ENCODE measurements at regions not wholly inside any gene's neighbourhood (a gene's known extent, or its start where the extent isn't known, plus 50 kb on each side); places are given as distances from the start of the nearest gene placed in this dataset.

GRCh38 chr3:56903231-56903782 is 101.6 kb upstream of the ARHGEF3 start:
- TF ChIP-seq CTCF (IDR thresholded peaks at IDR 0.05) (no peak), POLR2A (IDR thresholded peaks at IDR 0.05) (no peak)

Data from adrenal gland (tissue), 5 donors.